DMS53 (cell line): ENCODE measurements at regions not wholly inside any gene's neighbourhood (a gene's known extent, or its start where the extent isn't known, plus 50 kb on each side); places are given as distances from the start of the nearest gene placed in this dataset.
"Not testable (repeated sequence)": the region's sequence is repeated elsewhere in the genome, so short reads cannot be mapped to it uniquely, and the experiment has no call there.

Source experiments
- DNase-seq: peaks from one replicate; lab custom pipeline; 2025; lab: John Stamatoyannopoulos, UW

GRCh38 chr9:16278326-16278999, 592.0 kb downstream of the BNC2 start:
- DNase-seq, result no peak

GRCh38 chr9:16281707-16282106, 588.8 kb downstream of the BNC2 start:
- DNase-seq, result peak; percentile 41

GRCh38 chr9:16282216-16282615, 588.3 kb downstream of the BNC2 start:
- DNase-seq, result no peak

- no peak for DNase-seq
Measured at GRCh38 chr9:16282718-16283117, 587.8 kb downstream of the BNC2 start.

GRCh38 chr9:16286160-16286559, 584.3 kb downstream of the BNC2 start:
- DNase-seq, result no peak

GRCh38 chr9:16289639-16290038, 580.8 kb downstream of the BNC2 start:
- no peak for DNase-seq

GRCh38 chr9:16290169-16290568, 580.3 kb downstream of the BNC2 start:
- no peak for DNase-seq

- DNase-seq, result no peak
Measured at GRCh38 chr9:16291921-16292320, 578.5 kb downstream of the BNC2 start.

- DNase-seq, result no peak
Measured at GRCh38 chr9:16293610-16294009, 576.9 kb downstream of the BNC2 start.

GRCh38 chr9:16294133-16294770, 576.2 kb downstream of the BNC2 start:
- no peak for DNase-seq

GRCh38 chr9:16294940-16295339, 575.5 kb downstream of the BNC2 start:
- DNase-seq, result not testable (repeated sequence)

- DNase-seq, result not testable (repeated sequence)
Measured at GRCh38 chr9:16299368-16299767, 571.1 kb downstream of the BNC2 start.

- no peak for DNase-seq
Measured at GRCh38 chr9:16303506-16303905, 567.0 kb downstream of the BNC2 start.

GRCh38 chr9:16304301-16304700, 566.2 kb downstream of the BNC2 start:
- no peak for DNase-seq

GRCh38 chr9:16306586-16306985, 563.9 kb downstream of the BNC2 start:
- no peak for DNase-seq

GRCh38 chr9:16307626-16308195, 562.8 kb downstream of the BNC2 start:
- DNase-seq, result peak; percentile 15

- DNase-seq, result no peak
Measured at GRCh38 chr9:16308645-16309044, 561.8 kb downstream of the BNC2 start.

- no peak for DNase-seq
Measured at GRCh38 chr9:16309082-16309468, 561.4 kb downstream of the BNC2 start.

GRCh38 chr9:16309469-16310271, 560.8 kb downstream of the BNC2 start:
- DNase-seq, result no peak

GRCh38 chr9:16310278-16311110, 560.0 kb downstream of the BNC2 start:
- no peak for DNase-seq

GRCh38 chr9:16312116-16312515, 558.4 kb downstream of the BNC2 start:
- no peak for DNase-seq
